ENCODE measurements at regions not wholly inside any gene's neighbourhood (a gene's known extent, or its start where the extent isn't known, plus 50 kb on each side); places are given as distances from the start of the nearest gene placed in this dataset.
A peak's percentile ranks its signal among the peaks of the same experiment; 100 is the strongest.

DNA sequence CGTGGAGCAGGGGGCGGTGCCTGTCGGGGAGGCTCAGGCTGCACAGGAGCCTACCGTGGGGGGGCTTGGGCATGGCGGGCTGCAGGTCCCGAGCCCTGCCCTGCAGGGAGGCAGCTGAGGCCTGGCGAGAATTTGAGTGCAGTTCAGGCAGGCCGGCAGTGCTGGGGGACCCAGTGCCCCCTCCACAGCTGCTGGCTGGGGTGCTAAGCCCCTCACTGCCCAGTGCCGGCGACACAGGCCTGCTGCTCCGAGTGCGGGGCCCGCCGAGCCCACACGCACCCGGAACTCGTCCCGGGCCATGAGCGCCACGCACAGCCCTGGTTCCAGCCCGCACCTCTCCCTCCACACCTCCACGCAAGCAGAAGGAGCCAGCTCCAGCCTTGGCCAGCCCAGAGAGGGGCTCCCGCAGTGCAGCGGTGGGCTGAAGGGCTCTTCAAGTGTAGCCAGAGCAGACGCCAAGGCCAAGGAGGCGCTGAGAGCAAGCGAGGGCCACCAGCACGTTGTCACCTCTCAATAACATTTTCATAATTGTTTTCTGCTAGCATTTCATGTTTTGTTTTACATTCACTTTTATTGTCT lies 1378.9 kb upstream of the CELF4 start:
- Histone ChIP-seq H3K36me3 (no peaks in the 10 kb centered on the region), H3K4me3 (no peak overlapping the region), H3K4me1 (peaks cover 0 to 7% (median 0%) of the 10 kb centered on the region in 6 donors), H3K9me3 (peaks cover 0 to 24% (median 0%) of the 10 kb centered on the region in 8 donors), H3K27ac (no peak overlapping the region), H3K27me3 (replicated peaks in 1 of 7) (no peaks in the 10 kb centered on the region)
- TF ChIP-seq CTCF (IDR thresholded peaks at IDR 0.05 in 8 of 11, conservative IDR thresholded peaks at IDR 0.05 in 3 of 11) = no peak
- no peak for TF ChIP-seq POLR2A (IDR thresholded peaks at IDR 0.05)
- no peak for TF ChIP-seq POLR2AphosphoS5 (IDR thresholded peaks at IDR 0.05)
- intact Hi-C loops (cut with DNase I; ENCODE audit: low total_unique reads) = no loop called here
- no peak for DNase-seq
- 81 to 88% (median 86%) methylated on average over 18 to 28 of the region's 28 CpGs for WGBS, 5 donors

DNA sequence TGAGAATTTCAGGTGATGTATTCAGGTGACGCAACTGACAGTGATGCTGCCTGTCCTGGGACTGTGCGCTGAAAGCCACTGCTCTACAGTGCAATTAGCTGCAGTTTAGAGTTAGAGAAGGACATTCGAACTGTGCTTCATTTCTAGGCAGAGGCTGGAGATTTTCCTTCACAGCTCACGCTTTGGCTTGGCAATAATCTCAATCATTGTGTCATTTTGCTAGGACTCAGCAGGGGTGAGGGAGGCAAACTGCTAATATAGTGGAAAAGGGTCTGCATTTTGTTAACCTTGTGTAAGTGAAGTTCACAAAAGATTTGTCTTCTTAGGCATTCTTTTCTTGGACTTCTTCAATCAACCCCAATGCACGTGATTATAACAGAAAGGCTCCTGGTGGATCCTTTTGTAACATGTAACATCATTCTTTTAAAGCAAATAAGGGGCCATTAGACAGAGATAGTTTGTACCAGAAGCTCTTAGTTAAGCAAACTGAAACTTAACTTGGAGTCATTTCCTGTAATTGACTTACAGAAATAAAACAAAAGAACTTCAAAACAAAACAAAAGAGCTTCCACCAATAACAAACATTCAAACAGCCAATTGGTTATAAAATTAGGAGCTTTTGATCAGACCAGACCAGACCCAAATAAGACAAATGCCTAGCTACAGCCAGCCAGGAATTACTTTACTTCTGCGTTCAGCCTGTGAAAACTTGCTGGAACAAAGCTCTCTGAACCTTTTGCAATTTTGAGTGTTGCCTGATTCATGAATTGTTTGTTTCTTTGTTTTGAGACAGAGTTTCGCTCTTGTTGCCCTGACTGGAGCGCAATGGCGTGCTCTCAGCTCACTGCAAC lies 1376.3 kb upstream of the CELF4 start:
- Histone ChIP-seq H3K27me3 (replicated peaks in 1 of 7) (no peaks in the 10 kb centered on the region), H3K36me3 (no peaks in the 10 kb centered on the region), H3K4me1 (peaks cover 0 to 7% (median 0%) of the 10 kb centered on the region in 6 donors), H3K9me3 (peaks cover 0 to 24% (median 0%) of the 10 kb centered on the region in 8 donors), H3K27ac (peak overlapping the region in 5 of 8 donors; percentile 38 to 76 (median 66)), H3K4me3 (peak overlapping the region in 4 of 8 donors; percentile 15 to 57 (median 24))
- 72 to 83% (median 81%) methylated on average over 9 of the region's 9 CpGs for WGBS, 5 donors
- TF ChIP-seq POLR2AphosphoS5 (IDR thresholded peaks at IDR 0.05) (no peak), POLR2A (IDR thresholded peaks at IDR 0.05) (no peak), CTCF (IDR thresholded peaks at IDR 0.05 in 8 of 11, conservative IDR thresholded peaks at IDR 0.05 in 3 of 11) (no peak)
- no peak for DNase-seq
- intact Hi-C loops (cut with DNase I; ENCODE audit: low total_unique reads) = no loop called here

- H3K4me3 ChIP-seq = peak overlapping the region in 4 of 8 donors; percentile 15 to 57 (median 24)
- WGBS, 5 donors = 58 to 76% (median 64%) methylated on average over 13 of the region's 13 CpGs
- intact Hi-C loops (cut with DNase I; ENCODE audit: low total_unique reads) = no loop called here
These were observed 1375.4 kb upstream of the CELF4 start for GRCh38 chr18:38940863-38941531.

More at GRCh38 chr18:38940863-38941531, 1375.4 kb upstream of the CELF4 start:
- H3K9me3 ChIP-seq = peaks cover 0 to 24% (median 0%) of the 10 kb centered on the region in 8 donors
- no peak for DNase-seq
- H3K36me3 ChIP-seq = no peaks in the 10 kb centered on the region
- H3K27ac ChIP-seq = peak overlapping the region in 7 of 8 donors; percentile 26 to 76 (median 55)
- TF ChIP-seq POLR2A (IDR thresholded peaks at IDR 0.05) (no peak), POLR2AphosphoS5 (IDR thresholded peaks at IDR 0.05) (no peak), CTCF (IDR thresholded peaks at IDR 0.05 in 8 of 11, conservative IDR thresholded peaks at IDR 0.05 in 3 of 11) (no peak)
- peaks cover 0 to 7% (median 0%) of the 10 kb centered on the region in 6 donors for H3K4me1 ChIP-seq
- H3K27me3 ChIP-seq (replicated peaks in 1 of 7) = no peaks in the 10 kb centered on the region
